GM21423 (cell line): ENCODE measurements at regions not wholly inside any gene's neighbourhood (a gene's known extent, or its start where the extent isn't known, plus 50 kb on each side); places are given as distances from the start of the nearest gene placed in this dataset.

ENCODE experiments used
- ATAC-seq: cut with Tn5 transposase; IDR thresholded peaks from one replicate; pipeline ENCODE4 v1.9.1; 2021; ENCODE audit warnings: mild to moderate bottlenecking, moderate library complexity; ENCODE audit not compliant: unreplicated experiment

DNA sequence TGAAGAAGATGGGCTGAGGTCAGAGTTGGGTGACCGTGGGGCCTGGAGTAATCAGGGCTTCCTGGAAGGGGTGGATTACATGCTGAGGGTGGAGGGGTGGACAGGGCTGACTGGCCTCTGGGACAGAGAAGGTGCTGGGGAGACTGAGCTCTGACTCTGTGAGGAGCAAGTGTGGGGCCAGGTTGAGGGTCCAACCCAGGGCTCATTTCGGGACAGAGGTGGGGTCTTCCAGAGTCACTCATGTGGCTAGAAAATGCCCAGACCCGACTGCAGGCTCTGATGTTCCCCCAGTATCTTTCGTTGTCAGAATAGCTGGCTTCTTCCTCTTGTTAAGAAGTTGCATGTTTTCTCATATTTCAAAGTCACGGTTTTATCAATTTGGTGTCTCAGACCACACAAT, 311.8 kb downstream of the PTPRU start:
- no peak for ATAC-seq

DNA sequence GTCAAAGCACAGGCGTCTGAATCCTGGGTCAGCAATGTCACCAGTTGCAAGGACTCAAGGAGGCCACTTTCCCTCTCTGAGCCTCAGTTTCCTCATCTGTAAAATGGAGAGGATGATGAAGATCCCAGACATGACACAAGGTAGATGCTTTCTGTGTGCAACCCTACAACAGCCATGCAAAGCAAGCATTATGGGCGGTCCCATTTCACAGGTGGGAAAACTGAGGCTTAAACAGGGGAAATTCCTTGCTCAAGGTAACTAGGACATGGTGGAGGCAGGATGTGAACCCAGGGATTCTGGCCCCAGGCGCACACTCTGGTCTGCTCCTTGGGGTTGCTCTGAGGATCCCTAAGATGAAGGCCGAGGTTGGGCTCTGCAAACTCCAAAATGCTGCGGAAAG, 311.0 kb downstream of the PTPRU start:
- ATAC-seq, result no peak

DNA sequence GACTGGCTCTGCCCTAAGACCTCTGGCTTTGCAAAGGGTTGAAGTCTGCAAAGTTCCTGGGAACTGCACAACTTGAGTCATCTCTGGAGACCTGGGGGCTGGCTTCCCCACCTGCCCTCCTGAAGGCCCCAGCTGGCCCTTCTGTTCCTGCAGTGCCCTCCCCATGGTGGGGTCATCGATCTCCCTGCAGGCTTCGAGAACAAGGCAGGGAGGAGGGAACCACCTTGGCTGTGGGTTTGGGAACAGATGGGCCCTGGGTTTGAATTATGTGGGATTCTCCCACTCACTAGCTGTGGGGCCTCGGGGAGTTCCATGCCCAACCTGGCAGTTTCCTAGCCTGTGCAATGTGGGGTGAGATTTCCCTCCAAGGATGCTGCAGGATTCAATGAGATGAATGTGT, 310.2 kb downstream of the PTPRU start:
- no peak for ATAC-seq

DNA sequence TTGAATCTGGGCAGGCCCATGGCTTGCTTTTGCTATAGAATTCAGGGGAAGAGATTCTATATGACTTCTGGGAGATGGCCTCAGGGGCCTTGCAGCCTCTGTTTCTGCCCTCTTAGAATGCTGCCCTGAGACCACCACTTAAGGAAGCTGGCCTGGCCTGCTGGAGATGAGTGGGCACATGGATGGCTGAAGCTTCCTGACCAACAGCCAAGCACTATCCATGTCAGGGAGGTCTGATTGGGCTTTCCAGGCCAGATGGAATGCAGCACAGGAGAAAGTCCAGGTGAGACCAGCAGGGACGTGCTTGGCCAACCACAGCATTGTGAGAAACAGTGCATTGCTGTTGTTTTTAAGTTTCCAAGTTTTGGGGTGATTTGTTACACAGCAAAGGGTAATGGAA, 308.1 kb downstream of the PTPRU start:
- ATAC-seq, result no peak

DNA sequence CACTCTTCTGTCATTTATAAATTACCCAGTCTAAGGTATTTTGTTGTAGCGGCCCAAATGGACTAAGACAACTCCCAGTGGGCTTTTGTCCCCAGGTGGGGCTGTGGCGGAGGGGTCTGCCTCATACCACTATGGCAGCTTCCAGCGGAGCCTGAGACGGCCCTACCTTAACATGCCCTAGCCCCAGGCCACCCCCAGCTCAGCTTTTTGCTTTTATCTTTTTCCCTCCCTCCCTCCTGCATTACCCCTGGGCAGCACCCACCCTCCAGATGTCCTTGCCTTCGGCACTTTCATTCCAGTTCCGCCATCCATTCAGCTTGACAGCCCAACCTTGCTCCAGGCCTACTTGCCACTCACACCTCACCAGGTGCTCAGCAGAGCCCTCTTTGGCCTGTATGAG, 307.3 kb downstream of the PTPRU start:
- no peak for ATAC-seq

DNA sequence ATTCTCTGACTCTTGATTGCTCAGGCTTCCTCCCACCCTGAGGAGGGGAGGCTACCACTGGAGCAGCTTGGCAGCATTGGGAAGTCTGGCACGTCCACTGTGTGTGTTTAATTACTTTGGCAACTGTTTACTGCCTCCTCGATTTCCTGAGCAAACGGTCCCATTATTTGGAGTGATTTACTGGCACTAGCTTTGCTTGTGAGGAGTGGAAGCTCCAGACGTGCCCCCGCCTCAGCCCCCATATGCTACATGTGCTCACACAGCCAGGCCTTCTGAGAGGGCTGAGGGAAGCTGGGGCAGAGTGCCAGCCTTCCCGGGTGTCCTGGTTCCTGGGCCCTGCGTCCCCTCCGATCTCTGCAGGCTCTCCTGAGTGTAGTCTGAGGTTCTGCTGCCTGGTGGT, 306.2 kb downstream of the PTPRU start:
- no peak for ATAC-seq

DNA sequence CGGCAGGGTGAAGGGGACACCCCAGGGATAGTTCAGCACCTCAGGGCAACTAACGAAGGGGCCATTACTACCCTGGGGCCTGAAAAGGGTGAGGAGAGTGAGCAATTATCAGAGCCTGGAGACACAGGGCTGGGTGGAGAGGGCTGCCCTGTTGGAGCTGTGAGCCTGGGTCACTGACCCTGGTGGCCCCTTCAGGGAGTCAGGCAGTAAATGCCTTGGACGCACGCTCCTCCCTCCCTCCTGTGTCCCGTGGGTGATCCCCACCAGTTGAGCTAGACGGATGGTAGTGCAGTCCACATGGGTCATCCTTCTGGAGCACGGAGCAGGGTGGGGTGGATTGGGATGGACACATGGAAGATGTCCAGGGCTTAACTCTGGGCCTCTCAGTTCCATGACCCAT, 305.3 kb downstream of the PTPRU start:
- no peak for ATAC-seq

DNA sequence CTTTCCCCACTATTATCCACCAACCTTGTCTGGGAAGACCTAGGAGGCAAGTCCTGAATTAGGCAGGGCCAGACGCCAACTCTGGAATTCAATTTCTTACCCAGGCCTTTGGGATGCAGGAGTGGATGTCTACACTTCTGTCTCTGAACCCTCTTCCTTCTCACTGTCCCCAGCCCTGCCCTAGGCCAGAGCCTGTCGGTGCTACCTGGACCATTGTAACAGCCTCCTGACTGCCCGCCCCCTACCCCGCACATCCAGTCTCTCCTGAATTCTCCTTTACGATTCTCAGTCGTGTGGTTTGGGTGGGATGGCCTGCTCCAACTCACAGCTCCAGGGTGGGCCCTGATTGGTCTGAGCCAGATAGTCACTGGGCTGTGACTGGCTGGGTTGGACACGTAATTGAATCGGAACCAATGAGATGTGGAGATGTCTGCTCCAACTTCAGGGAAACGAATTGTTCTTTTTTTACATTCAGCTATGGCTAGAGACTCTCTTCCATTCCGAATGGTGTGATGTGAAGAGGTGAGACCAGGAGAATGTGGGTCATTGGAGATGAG, 304.6 kb downstream of the PTPRU start:
- no peak for ATAC-seq

DNA sequence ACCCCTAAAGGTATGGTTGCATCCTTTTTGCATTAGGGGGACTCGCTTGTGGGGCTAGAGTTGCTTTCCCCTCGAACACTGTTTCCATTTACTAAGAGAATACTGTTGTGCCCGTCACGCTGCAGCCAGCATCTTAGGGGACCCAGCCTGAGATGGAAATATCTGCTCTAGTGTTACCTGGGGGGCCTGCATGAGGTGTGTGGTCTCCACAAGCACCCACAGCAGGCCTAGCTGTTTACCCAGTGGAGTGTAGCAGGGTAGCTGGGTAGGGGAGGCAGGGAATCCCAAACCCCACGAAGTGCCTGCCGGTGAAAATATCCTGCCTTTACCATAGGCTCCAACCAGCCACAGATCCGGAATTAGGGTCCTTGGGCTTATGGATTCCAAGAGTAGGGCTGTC, 303.6 kb downstream of the PTPRU start:
- ATAC-seq, result no peak

DNA sequence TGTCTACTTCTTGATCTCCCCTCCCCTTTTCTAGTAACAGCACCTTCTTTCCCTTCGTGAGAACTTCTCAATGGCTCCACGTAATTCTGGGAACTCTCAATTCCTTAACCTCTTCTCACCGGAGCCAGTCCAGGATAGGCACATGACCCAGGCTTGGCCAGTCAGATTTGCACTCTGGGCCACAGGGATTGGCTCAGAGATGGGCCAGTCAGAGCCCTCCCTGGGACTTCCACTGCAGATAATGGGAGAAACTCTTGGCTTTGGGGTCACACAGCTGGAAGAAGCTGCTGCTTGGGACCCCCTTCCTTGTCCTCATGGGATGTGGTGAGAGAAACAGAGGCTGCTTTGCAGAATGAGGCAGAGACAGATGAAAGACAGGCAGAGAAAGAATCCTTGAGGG, 302.3 kb downstream of the PTPRU start:
- no peak for ATAC-seq

DNA sequence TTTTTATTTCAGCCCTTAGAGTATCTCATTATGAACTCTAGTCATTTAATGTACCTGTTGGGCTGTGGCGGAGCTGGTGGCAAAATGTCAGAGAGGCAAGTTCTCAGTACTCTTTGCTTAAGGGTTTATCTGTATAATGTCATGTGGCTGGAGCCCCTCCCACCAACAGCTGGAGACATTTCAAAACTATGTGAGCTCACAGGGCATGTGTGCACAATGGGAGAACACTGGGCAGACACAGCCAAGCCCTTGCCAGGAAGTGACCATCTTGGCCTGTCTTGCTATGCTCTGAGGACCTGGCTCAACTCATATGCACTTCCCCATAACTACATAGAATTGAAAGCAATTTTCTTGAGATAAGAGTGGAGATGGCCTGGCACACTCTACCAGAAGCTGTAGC, 296.4 kb downstream of the PTPRU start:
- no peak for ATAC-seq

DNA sequence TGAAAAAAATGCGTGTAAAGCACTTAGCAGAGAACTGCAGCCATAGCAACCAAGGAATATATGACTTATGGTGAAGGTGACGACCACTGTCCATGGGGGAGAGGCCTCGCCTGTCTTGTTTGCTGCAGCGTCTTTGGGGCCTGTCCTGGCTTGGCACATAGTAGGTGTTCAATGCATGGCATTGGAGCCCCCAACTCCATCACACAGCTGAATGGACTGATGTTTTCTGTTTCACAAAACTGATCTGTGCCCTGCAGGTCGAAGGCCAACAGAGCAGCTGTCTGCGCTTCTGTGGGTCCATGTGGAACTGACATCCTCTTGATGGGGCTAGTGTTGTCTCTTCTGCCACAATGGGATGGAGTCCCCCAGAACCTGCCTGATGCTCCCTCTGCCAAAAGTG, 296.0 kb downstream of the PTPRU start:
- no peak for ATAC-seq

DNA sequence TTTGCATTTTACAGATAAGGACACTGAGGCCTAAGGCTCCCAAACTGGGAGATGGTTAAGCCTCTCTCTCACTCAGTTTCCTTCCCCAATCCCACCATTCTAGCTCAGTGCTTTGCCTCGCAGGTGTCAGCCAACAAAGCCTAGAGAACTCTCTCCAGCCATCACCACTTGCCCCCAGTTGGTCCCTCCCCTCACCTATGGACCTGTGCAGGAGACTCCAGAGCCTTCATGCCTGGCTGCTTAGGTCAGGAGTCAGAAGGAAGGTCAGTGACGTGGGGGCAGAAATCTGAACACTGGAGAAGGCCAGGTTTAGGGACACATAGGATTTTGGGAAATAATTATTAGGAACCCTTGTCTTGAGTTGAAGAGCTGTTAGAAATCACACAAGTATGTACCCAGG, 295.3 kb downstream of the PTPRU start:
- ATAC-seq, result no peak

DNA sequence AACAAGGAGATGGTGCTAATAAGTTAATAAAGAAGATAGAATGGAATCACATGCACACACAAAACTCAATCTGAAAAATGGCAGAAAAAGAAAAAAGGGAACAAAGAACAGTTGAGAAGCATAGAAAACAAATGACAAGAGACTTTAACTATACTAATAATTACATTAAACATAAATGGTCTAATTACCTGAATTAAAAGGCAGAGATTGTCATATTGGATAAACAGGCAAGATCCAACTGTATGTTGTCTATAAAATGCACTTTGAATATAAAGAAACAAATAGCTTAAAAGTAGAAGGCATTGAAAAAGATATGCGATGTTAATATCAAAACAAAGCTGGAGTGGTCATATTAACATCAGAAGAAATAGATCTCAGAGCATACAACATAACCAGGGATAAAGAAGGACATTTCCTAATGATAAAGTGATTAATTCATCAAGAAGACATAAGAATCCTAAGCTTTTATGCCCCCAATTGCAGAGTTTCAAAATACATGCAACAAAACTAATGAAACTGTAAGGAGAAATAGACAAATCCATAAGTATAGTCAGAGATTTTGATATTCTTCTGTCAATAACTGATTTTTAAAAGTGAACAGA, 293.5 kb downstream of the PTPRU start:
- ATAC-seq, result no peak

DNA sequence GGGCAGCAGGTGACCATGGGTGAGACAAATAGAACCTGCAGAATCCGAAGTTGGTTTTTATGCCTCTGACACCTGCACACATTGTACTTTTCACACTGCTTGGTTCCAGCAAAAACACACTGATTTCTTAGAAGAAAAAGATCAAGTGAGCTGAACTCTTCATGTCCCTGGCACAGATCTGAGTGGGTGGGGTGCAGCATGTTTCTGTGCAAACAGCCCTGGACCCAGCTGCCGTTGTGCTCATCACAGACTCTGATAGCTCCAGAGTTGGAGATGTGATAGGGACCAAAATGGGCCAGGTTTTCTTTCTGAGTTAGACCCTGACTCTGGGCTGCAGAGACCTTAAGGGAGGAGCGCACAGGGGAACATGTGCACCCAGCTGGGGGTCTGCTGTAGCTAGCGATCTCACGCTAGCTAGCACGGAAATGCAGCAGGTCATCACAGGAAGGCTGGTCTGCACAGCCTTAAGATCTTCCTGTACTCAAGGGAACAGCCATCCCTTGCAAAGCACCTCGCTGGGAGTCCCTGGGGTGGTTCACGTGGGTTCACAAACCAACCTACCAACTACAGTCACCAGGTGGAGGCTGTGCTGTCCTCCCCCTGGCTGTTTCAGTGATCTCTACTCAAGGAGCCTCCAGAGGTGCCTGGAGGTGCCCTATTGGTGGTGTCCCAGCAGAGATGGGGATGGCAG, 291.1 kb downstream of the PTPRU start:
- ATAC-seq, result no peak

DNA sequence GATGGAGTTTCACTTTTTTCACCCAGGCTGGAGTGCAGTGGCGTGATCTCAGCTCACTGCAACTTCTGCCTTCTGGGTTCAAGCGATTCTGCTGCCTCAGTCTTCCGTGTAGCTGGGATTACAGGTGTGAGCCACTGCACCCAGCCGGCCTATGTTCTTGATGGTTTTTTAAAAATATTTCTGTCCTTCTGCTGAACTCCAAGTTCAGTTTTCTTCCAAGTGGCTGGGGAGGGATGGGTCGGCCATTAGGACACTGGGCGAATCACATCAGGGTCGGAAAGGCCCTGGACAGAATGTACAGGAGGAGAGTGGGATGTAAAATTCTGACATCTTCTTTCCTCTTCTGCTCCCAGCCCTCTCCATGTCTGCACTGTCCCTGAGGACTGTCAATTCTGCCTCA, 289.6 kb downstream of the PTPRU start:
- ATAC-seq, result no peak

DNA sequence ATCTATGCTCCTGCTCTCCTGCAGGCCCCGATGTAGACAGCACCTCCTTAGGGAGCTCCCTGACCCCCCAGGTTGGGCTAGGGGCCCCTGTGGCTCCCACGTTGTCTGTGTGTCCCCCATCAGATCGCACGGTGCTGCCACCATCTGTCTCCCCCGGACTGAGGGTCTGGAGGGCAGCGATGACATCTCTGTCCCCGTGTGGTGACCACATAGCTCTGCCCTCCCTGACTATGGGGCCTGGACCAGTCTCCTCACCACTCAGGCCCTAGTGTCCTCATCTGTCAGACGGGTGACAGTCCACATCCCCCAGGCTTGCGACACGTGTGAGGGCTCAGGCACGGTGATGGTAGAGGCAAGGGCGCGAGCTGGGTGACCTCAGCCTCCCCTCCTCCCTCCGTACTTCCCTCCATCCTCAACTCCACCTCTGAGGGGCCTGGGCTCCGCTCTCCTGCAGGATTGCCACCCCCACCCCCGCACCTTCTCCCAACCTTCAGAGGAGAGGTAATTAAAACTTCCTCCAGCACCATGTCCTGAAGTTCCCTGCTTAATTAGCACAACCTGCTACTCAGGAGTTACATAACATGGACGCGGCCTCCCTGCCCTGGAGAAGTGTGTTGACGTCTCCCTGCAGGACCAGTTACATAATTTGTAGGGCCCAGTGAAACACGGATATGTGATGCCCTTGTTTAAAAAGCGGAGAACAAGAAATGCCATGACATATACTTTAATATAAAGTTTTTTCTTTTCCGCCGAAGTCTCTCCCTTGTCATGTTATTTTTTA, 288.2 kb downstream of the PTPRU start:
- no peak for ATAC-seq

DNA sequence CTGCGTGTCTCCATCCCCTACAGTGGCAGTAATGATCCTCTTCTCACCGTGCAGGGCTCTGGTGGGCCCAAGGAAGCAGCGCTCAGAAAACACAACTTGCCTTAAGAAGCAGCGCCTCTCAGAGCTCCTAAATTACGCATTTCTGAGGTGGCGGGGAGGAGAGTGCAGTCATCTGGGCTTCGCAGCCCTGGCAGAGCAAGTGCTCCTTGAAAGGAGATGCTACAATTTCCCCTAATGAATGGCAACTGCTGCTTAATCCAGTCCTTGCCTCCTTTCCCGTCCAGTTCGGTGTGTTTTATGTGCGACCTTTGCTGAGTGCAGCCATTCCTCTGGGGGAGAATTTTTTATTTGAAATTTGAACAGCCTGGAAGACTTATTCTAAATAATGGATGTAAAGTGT, 287.3 kb downstream of the PTPRU start:
- ATAC-seq, result no peak

DNA sequence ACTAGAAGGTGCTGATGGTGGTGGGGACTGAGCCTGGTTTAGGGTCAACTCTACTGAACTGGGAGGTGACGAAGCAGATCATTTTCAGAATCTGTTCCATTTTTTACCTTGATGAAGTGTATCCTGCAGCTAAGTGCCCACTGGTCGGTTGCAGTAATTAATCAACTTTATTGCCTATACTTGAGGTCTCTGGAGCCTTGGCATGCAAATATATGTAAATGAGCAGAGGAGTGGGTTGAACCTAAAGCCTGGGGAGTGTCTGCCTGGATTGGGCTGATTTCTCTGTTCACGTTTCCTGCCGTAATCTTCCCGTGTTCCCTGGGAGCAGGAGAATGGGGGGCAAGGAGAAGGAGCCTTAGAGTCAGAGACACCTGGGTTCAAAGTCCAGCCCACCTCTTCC, 286.8 kb downstream of the PTPRU start:
- no peak for ATAC-seq

DNA sequence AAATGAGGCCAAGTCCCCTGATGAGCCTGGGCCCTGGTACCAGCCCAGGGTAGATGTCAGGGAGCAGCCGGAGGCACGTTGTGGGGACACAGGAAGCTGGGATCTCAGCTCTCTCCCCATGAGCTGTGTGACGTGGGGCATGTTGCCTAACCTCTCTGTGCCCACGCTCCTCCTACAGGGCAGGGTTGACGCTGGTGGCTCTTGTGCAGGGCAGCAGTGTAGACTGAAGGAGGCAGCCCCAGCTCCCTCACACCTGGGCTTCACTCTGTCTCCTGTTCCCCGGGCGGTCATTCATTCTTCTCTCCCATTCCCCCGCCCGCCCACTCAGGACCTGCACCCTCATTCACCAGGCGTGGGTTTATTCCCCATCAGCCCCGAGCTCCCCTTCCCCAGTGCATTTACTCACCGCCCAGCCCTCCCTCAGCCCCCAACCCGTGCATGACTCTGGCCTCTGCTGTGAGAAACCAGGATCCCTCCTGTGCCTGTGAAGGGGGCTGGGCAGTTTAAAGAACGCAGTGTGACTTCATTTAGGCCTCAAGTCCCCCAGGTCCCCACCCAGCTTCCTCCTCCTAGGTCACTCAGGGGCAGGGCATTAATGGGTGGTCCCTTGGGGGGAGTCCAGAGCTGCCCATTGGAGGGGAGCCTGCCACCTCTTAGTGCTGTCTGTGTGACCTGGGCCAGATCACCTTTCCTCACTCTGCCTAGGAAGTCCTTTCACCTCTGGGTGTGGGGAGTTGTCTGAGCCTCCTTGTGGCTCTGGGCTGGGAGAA, 285.7 kb downstream of the PTPRU start:
- no peak for ATAC-seq

DNA sequence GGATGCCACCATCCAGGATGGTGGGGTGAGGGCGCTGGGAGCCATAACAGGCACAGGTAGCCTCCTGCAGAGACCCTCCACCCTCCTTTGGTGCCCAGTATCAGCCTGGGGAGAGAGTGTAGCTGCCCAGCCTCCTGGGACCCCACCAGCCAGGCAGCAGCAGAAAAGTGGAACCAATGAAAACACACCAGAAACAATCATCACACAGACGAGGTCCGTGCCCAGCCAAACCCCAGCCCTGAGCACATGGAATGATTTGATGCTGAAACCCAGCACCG, 285.1 kb downstream of the PTPRU start:
- ATAC-seq, result no peak
